ENCODE measurements at regions not wholly inside any gene's neighbourhood (a gene's known extent, or its start where the extent isn't known, plus 50 kb on each side); places are given as distances from the start of the nearest gene placed in this dataset.

DNA sequence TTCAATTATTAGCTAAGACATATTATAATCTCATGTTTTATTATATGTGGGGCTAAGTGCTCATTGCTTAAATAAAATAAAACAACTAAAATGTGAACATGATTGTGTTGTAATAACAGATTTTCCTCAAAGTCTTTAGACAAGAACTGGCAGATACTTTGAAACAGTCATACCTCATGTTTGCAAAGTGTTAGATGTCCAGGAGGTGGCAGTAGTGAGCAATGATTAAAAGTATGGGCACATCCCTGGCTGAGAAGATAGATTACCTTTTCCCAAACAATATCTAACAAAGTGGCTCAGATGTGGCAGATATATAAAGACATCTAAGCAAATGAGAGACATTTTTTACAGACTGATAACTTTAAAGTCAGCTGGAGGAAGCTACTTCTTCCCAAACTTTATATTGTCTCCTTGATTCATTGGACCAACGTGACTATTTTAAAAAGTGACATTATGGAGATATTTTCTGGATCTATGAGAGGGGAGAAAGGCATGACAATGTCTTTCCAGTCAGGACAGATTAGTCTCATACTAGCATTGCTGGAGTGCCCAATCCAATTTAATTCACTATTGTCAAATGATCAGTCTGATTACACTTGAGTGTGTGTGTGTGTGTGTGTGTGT, 269.8 kb downstream of the S1PR1 start:
- no peaks in the 10 kb centered on the region for H3K9me3 ChIP-seq (replicated peaks)
- intact Hi-C loops (cut with micrococcal nuclease), result no loop called here
- no peak overlapping the region for H3K4me3 ChIP-seq
- TF ChIP-seq, protein P1, sequence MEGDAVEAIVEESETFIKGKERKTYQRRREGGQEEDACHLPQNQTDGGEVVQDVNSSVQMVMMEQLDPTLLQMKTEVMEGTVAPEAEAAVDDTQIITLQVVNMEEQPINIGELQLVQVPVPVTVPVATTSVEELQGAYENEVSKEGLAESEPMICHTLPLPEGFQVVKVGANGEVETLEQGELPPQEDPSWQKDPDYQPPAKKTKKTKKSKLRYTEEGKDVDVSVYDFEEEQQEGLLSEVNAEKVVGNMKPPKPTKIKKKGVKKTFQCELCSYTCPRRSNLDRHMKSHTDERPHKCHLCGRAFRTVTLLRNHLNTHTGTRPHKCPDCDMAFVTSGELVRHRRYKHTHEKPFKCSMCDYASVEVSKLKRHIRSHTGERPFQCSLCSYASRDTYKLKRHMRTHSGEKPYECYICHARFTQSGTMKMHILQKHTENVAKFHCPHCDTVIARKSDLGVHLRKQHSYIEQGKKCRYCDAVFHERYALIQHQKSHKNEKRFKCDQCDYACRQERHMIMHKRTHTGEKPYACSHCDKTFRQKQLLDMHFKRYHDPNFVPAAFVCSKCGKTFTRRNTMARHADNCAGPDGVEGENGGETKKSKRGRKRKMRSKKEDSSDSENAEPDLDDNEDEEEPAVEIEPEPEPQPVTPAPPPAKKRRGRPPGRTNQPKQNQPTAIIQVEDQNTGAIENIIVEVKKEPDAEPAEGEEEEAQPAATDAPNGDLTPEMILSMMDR (IDR thresholded peaks at IDR 0.05; ENCODE audit: borderline replicate concordance), result peak; percentile 66
- H3K27me3 ChIP-seq (ENCODE audit: low read depth), result no peaks in the 10 kb centered on the region
- H3K4me1 ChIP-seq, result peaks cover 20% of the 10 kb centered on the region
- no peak for DNase-seq
- no peaks in the 10 kb centered on the region for H3K36me3 ChIP-seq
- H3K27ac ChIP-seq (replicated peaks), result no peak overlapping the region

DNA sequence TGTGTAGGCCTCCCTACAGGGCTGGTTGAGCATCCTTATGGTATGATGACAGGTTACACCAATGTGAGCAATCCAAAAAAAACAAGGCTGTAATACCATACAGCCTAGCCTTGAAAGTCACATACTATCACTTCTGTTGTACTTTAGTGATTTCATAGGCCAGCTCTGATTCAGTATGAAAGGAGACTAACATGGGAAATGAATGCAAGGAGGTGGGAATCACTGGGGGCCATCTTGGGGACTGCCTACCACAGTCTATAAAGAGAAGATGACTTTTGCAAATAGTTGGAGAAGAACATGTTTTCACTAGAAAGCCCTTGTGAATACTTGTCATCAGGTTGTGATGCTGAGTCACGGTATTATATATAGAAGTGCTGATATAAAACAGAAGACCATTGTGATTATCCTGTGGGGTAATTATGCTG, 270.7 kb downstream of the S1PR1 start:
- Histone ChIP-seq H3K9me3 (replicated peaks) (no peaks in the 10 kb centered on the region), H3K4me1 (peaks cover 20% of the 10 kb centered on the region), H3K4me3 (no peak overlapping the region), H3K27me3 (ENCODE audit: low read depth) (no peaks in the 10 kb centered on the region), H3K27ac (replicated peaks) (no peak overlapping the region), H3K36me3 (no peaks in the 10 kb centered on the region)
- TF ChIP-seq, protein P1 (IDR thresholded peaks at IDR 0.05; ENCODE audit: borderline replicate concordance), result no peak
- DNase-seq, result no peak
- intact Hi-C loops (cut with micrococcal nuclease), result no loop called here

DNA sequence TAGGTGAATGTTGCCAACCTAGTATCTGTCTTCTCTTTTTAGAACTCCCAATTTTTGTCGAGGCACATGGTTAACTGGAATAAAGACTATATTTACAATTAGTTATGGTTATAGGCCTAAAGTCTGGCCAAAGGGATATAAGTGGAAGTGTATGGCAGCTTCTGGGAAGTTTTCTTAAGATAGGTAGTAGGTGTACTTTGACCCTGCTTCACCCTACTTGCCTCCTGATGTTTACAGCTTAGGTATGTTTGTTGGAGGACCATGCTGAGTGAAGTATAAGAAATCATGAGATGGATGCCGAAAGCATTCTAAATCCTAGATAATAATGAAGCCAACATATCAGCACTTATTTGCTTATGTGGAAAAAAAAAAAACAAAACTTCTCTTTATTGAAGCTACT, 272.1 kb downstream of the S1PR1 start:
- no peak for DNase-seq
- TF ChIP-seq, protein P1 (IDR thresholded peaks at IDR 0.05; ENCODE audit: borderline replicate concordance), result no peak
- intact Hi-C loops (cut with micrococcal nuclease), result no loop called here
- Histone ChIP-seq H3K36me3 (no peaks in the 10 kb centered on the region), H3K4me1 (peaks cover 20% of the 10 kb centered on the region), H3K4me3 (no peak overlapping the region), H3K27ac (replicated peaks) (no peak overlapping the region), H3K9me3 (replicated peaks) (no peaks in the 10 kb centered on the region), H3K27me3 (ENCODE audit: low read depth) (no peaks in the 10 kb centered on the region)

DNA sequence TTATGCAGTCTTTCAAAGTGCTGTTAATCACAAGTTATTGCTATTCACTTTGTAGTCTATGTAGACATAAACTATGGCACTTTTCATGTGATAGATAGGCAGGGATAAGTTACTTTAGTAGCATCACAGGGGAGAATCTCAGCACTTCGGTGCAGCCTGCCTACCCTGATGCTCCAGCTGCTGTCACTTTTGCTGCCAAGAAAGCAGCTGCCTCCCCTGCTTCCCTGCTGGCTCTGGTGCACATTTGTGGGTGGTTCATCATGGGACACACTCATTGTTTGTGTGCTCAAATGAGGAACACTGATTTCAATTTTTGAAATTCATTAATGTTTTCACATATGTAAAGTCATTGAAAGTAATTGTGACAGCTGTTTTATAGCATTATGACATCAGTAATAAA, 272.6 kb downstream of the S1PR1 start:
- peaks cover 20% of the 10 kb centered on the region for H3K4me1 ChIP-seq
- no peaks in the 10 kb centered on the region for H3K9me3 ChIP-seq (replicated peaks)
- H3K27me3 ChIP-seq (ENCODE audit: low read depth), result no peaks in the 10 kb centered on the region
- H3K27ac ChIP-seq (replicated peaks), result no peak overlapping the region
- intact Hi-C loops (cut with micrococcal nuclease), result no loop called here
- TF ChIP-seq, protein P1 (IDR thresholded peaks at IDR 0.05; ENCODE audit: borderline replicate concordance), result no peak
- DNase-seq, result peak; percentile 23
- H3K36me3 ChIP-seq, result no peaks in the 10 kb centered on the region
- H3K4me3 ChIP-seq, result no peak overlapping the region

DNA sequence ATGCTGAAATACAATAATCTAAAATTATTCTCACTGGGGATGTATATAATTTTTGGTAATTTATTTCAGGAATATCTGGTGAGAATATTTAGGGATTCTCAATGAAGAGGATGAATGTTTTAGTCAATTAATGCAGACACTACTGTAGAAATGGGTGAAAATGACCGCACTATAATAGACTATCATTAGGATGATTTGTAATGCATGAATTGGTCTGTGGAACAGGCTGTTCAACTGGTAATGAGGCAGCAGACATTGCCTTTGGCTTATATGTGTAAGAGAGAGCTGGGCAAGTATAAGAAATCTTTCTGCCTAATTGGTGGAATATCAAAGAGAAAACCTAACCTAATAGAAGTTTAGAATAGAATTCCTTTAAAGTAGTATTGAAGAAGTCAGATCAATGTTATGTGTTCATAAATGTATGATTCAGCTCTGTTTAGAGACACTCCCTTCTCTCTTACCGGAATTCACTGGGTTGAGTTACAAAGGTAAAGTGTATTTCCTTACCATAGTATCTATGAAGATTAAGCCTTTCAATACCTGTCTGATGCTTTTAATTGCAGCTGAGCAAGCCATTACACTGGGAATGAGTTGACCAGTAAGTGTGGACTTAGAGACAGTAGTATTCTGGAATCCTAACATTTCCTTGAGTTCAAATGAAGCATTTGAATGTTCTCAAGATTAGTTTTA, 274.5 kb downstream of the S1PR1 start:
- TF ChIP-seq, protein P1 (IDR thresholded peaks at IDR 0.05; ENCODE audit: borderline replicate concordance), result no peak
- DNase-seq, result no peak
- H3K4me1 ChIP-seq, result peaks cover 20% of the 10 kb centered on the region
- H3K27me3 ChIP-seq (ENCODE audit: low read depth), result no peaks in the 10 kb centered on the region
- H3K27ac ChIP-seq (replicated peaks), result no peak overlapping the region
- peaks cover 16% of the 10 kb centered on the region for H3K9me3 ChIP-seq (replicated peaks)
- intact Hi-C loops (cut with micrococcal nuclease), result no loop called here
- no peak overlapping the region for H3K4me3 ChIP-seq
- H3K36me3 ChIP-seq, result no peaks in the 10 kb centered on the region
